ENCODE measurements at regions not wholly inside any gene's neighbourhood (a gene's known extent, or its start where the extent isn't known, plus 50 kb on each side); places are given as distances from the start of the nearest gene placed in this dataset.

DNA sequence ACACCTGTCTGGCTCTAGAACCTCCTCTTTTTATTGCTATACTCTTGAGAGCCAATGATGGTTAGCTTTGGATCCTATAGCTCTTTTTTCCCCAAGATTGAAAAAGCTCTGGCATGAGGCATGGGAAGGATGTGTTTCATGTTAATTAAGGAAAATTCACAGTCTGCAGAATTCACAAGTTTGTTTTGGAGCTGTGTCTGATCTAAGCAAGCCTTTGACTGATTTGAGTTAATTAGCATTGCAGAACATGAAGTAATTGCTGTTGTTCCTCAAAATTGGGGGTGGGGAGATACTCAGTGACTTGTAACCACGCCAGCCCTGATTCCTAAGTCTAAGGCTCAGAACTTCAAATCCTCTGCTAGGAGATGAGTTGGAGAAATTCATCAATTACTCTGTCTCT, 205.0 kb downstream of the SUDS3 start (continued):
- TF ChIP-seq EZH2phosphoT487 (IDR thresholded peaks at IDR 0.05; ENCODE audit: unreplicated experiment), result no peak
- no peak for TF ChIP-seq NANOG (IDR thresholded peaks at IDR 0.05; ENCODE audit: borderline replicate concordance)
- no peak for TF ChIP-seq ZNF331 (CRISPR knock-in tag; IDR thresholded peaks at IDR 0.05; ENCODE audit: low read depth)
- TF ChIP-seq, protein P1, sequence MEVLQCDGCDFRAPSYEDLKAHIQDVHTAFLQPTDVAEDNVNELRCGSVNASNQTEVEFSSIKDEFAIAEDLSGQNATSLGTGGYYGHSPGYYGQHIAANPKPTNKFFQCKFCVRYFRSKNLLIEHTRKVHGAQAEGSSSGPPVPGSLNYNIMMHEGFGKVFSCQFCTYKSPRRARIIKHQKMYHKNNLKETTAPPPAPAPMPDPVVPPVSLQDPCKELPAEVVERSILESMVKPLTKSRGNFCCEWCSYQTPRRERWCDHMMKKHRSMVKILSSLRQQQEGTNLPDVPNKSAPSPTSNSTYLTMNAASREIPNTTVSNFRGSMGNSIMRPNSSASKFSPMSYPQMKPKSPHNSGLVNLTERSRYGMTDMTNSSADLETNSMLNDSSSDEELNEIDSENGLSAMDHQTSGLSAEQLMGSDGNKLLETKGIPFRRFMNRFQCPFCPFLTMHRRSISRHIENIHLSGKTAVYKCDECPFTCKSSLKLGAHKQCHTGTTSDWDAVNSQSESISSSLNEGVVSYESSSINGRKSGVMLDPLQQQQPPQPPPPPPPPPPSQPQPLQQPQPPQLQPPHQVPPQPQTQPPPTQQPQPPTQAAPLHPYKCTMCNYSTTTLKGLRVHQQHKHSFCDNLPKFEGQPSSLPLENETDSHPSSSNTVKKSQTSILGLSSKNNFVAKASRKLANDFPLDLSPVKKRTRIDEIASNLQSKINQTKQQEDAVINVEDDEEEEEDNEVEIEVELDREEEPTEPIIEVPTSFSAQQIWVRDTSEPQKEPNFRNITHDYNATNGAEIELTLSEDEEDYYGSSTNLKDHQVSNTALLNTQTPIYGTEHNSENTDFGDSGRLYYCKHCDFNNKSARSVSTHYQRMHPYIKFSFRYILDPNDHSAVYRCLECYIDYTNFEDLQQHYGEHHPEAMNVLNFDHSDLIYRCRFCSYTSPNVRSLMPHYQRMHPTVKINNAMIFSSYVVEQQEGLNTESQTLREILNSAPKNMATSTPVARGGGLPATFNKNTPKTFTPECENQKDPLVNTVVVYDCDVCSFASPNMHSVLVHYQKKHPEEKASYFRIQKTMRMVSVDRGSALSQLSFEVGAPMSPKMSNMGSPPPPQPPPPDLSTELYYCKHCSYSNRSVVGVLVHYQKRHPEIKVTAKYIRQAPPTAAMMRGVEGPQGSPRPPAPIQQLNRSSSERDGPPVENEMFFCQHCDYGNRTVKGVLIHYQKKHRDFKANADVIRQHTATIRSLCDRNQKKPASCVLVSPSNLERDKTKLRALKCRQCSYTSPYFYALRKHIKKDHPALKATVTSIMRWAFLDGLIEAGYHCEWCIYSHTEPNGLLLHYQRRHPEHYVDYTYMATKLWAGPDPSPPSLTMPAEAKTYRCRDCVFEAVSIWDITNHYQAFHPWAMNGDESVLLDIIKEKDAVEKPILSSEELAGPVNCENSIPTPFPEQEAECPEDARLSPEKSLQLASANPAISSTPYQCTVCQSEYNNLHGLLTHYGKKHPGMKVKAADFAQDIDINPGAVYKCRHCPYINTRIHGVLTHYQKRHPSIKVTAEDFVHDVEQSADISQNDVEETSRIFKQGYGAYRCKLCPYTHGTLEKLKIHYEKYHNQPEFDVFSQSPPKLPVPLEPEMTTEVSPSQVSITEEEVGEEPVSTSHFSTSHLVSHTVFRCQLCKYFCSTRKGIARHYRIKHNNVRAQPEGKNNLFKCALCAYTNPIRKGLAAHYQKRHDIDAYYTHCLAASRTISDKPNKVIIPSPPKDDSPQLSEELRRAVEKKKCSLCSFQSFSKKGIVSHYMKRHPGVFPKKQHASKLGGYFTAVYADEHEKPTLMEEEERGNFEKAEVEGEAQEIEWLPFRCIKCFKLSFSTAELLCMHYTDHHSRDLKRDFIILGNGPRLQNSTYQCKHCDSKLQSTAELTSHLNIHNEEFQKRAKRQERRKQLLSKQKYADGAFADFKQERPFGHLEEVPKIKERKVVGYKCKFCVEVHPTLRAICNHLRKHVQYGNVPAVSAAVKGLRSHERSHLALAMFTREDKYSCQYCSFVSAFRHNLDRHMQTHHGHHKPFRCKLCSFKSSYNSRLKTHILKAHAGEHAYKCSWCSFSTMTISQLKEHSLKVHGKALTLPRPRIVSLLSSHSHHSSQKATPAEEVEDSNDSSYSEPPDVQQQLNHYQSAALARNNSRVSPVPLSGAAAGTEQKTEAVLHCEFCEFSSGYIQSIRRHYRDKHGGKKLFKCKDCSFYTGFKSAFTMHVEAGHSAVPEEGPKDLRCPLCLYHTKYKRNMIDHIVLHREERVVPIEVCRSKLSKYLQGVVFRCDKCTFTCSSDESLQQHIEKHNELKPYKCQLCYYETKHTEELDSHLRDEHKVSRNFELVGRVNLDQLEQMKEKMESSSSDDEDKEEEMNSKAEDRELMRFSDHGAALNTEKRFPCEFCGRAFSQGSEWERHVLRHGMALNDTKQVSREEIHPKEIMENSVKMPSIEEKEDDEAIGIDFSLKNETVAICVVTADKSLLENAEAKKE (CRISPR knock-in tag; IDR thresholded peaks at IDR 0.05), result no peak
- TF ChIP-seq, protein P2, sequence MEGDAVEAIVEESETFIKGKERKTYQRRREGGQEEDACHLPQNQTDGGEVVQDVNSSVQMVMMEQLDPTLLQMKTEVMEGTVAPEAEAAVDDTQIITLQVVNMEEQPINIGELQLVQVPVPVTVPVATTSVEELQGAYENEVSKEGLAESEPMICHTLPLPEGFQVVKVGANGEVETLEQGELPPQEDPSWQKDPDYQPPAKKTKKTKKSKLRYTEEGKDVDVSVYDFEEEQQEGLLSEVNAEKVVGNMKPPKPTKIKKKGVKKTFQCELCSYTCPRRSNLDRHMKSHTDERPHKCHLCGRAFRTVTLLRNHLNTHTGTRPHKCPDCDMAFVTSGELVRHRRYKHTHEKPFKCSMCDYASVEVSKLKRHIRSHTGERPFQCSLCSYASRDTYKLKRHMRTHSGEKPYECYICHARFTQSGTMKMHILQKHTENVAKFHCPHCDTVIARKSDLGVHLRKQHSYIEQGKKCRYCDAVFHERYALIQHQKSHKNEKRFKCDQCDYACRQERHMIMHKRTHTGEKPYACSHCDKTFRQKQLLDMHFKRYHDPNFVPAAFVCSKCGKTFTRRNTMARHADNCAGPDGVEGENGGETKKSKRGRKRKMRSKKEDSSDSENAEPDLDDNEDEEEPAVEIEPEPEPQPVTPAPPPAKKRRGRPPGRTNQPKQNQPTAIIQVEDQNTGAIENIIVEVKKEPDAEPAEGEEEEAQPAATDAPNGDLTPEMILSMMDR (conservative IDR thresholded peaks at IDR 0.05; ENCODE audit: low read depth in 2 of 2), result no peak

DNA sequence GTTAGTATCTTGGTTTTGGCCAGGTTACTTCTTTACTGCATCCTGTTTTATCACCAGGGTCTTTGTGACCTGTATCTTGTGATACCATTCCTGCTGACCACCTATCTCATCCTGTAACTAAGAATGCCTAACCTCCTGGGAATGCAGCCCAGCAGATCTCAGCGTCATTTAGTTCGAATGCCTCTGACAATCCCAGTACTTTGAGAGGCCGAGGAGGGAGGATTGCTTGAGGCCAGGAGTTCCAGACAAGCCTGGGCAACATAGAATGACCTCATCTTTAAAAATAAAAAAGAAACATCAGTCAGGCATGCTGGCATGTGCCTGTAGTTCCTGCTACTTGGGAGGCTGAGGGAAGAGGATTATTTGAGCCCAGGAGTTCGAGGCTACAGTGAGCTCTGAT, 206.5 kb downstream of the SUDS3 start:
- H3K9me3 Mint-ChIP-seq, result peaks cover 4% of the 10 kb centered on the region; the same call in 2 of the 3 replicates
- no peak overlapping the region for H3K27ac ChIP-seq (ENCODE audit: low read depth)
- no peak for ATAC-seq
- no peaks in the 10 kb centered on the region for H3F3A ChIP-seq (replicated peaks; ENCODE audit: low read depth)
- DNase-seq (ENCODE audit: low spot score), result no peak
- H3K9me2 ChIP-seq (ENCODE audit: insufficient read depth), result no peaks in the 10 kb centered on the region
- peaks cover 12% of the 10 kb centered on the region; the same call in 2 of the 3 replicates for H3K4me1 Mint-ChIP-seq
- no peak overlapping the region for H3K27ac Mint-ChIP-seq
- H3K4me2 ChIP-seq, result no peak overlapping the region
- no peak overlapping the region for H3K4me3 ChIP-seq
- H3K27me3 Mint-ChIP-seq (ENCODE audit: insufficient read depth, low read depth, poor library complexity), result peaks cover 3% of the 10 kb centered on the region
- peaks cover 9% of the 10 kb centered on the region for H3K4me1 ChIP-seq (ENCODE audit: insufficient read depth)
- H2AFZ ChIP-seq, result no peak overlapping the region
- no peaks in the 10 kb centered on the region for H4K20me1 ChIP-seq (replicated peaks; ENCODE audit: insufficient read depth)
- H3K79me2 ChIP-seq (replicated peaks; ENCODE audit: insufficient read depth), result no peaks in the 10 kb centered on the region
- no peaks in the 10 kb centered on the region for H3K36me3 ChIP-seq (ENCODE audit: insufficient read depth)
- no peaks in the 10 kb centered on the region for H3K36me3 Mint-ChIP-seq (ENCODE audit: low read depth)
- no peak overlapping the region for H3K4me3 Mint-ChIP-seq
- no peaks in the 10 kb centered on the region for H3K27me3 ChIP-seq (ENCODE audit: insufficient read depth)
- TF ChIP-seq POLR2AphosphoS5 (IDR thresholded peaks at IDR 0.05; ENCODE audit: low read depth), result no peak
- TF ChIP-seq, protein P3, sequence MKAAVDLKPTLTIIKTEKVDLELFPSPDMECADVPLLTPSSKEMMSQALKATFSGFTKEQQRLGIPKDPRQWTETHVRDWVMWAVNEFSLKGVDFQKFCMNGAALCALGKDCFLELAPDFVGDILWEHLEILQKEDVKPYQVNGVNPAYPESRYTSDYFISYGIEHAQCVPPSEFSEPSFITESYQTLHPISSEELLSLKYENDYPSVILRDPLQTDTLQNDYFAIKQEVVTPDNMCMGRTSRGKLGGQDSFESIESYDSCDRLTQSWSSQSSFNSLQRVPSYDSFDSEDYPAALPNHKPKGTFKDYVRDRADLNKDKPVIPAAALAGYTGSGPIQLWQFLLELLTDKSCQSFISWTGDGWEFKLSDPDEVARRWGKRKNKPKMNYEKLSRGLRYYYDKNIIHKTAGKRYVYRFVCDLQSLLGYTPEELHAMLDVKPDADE (IDR thresholded peaks at IDR 0.05), result no peak
- TF ChIP-seq NANOG (IDR thresholded peaks at IDR 0.05; ENCODE audit: borderline replicate concordance), result no peak
- TF ChIP-seq CREB1 (CRISPR knock-in tag; IDR thresholded peaks at IDR 0.05; ENCODE audit: low read depth), result no peak
- TF ChIP-seq EZH2phosphoT487 (IDR thresholded peaks at IDR 0.05; ENCODE audit: unreplicated experiment), result no peak

Data from GM23338 (cell line).